Upper lobe of left lung (tissue), 4 donors: ENCODE measurements at regions not wholly inside any gene's neighbourhood (a gene's known extent, or its start where the extent isn't known, plus 50 kb on each side); places are given as distances from the start of the nearest gene placed in this dataset.
"Not testable (repeated sequence)": the region's sequence is repeated elsewhere in the genome, so short reads cannot be mapped to it uniquely, and the experiment has no call there.

ENCODE experiments used
- CTCF ChIP-seq, 6 experiments: fragments of 450-650 bp in 4 of 6; fragments of 200-600 bp in 2 of 6; sonication (generic) in 2 of 6; IDR thresholded peaks; one replicate each; pipeline ENCODE4 v1.5.1; 2016 to 2019; ENCODE audit warnings: antibody characterized with exemption in 6 of 6
- EP300 ChIP-seq, 4 donors: sonication (generic); formaldehyde crosslinking; IDR thresholded peaks; one replicate each; pipeline ENCODE4 v1.5.1; 2017; ENCODE audit warnings: antibody characterized with exemption in 4 of 4, control low read depth in 2 of 4
- POLR2AphosphoS5 ChIP-seq, 2 donors: sonication (generic); formaldehyde crosslinking; IDR thresholded peaks; one replicate each; pipeline ENCODE4 v1.5.1; 2017; ENCODE audit warnings: antibody characterized with exemption in 2 of 2

GRCh38 chr5:130397727-130398126 is 493.5 kb downstream of the CHSY3 start:
- not testable (repeated sequence) for TF ChIP-seq CTCF, EP300, POLR2AphosphoS5 (IDR thresholded peaks at IDR 0.05)
